GM12878 (cell line): ENCODE measurements at regions not wholly inside any gene's neighbourhood (a gene's known extent, or its start where the extent isn't known, plus 50 kb on each side); places are given as distances from the start of the nearest gene placed in this dataset.

Experiments used
- ATAC-seq: fragments of 200-7000 bp; cut with Tn5 transposase; 3 replicates; pipeline ENCODE4 v1.9.1; 2020; ENCODE audit warnings: mild to moderate bottlenecking, moderate library complexity
- BruUV-seq: library from RNA; stranded (reverse); fragments of 400-500 nt; replicated peaks from 2 replicates; lab custom pipeline; 2021; lab: Mats Ljungman, UMichigan
- CTCF ChIA-PET: fragments of 300-600 bp; sonication (Branson Sonifier 250); formaldehyde crosslinking; extraction: SDS; loops from one replicate; lab custom pipeline; 2021; ENCODE audit warnings: inconsistent platforms; lab: Yijun Ruan, JAX
- POLR2A ChIA-PET: fragments of 350-600 bp; formaldehyde crosslinking; extraction: SDS; loops from one replicate; lab custom pipeline; 2021; ENCODE audit warnings: inconsistent platforms; lab: Charles Lee
- RAD21 ChIA-PET: fragments of 300-600 bp; sonication (Branson Sonifier 250); formaldehyde crosslinking; loops from one replicate; lab custom pipeline; 2023; ENCODE audit warnings: antibody characterized with exemption; ENCODE audit not compliant: unreplicated experiment; lab: Charles Lee
- SMC1A ChIA-PET: fragments of 300-600 bp; sonication (Branson Sonifier 250); formaldehyde crosslinking; loops from one replicate; lab custom pipeline; 2023; ENCODE audit not compliant: unreplicated experiment, uncharacterized antibody; lab: Charles Lee
- DNase-seq: peaks from one replicate; pipeline ENCODE4 v3.0.0-alpha.2; 2011; ENCODE audit warnings: low read depth, low spot score
- FAIRE-seq: peaks from 3 replicates; lab custom pipeline; 2011; peaks lifted over from hg19 to GRCh38; lab: Jason Lieb, UNC
- H2AFZ ChIP-seq: 2 replicates; pipeline ENCODE4 v1.6.0; 2011; ENCODE audit warnings: low read depth, low read length, control low read depth; ENCODE audit not compliant: control insufficient read depth
- H3K27ac ChIP-seq: 2 replicates; pipeline ENCODE4 v1.5.1; 2011; ENCODE audit warnings: control low read depth; ENCODE audit not compliant: control insufficient read depth, insufficient read depth
- H3K27me3 ChIP-seq, 2 experiments: replicated peaks in 1 of 2; 2 replicates each; pipeline versions ENCODE4 v1.6.0 to v1.6.1; 2011; ENCODE audit warnings: low read length in 1 of 2; ENCODE audit not compliant: control insufficient read depth in 2 of 2, insufficient read depth in 2 of 2
- H3K36me3 ChIP-seq, 2 experiments: 2 replicates each; pipeline ENCODE4 v1.5.1; 2011; ENCODE audit warnings: low read length in 1 of 2; ENCODE audit not compliant: control insufficient read depth in 2 of 2, insufficient read depth in 2 of 2
- H3K4me1 ChIP-seq: 2 replicates; pipeline ENCODE4 v1.6.1; 2011; ENCODE audit warnings: mild to moderate bottlenecking, low read length, moderate library complexity, mixed read lengths; ENCODE audit not compliant: control insufficient read depth, insufficient read depth
- H3K4me2 ChIP-seq: 2 replicates; pipeline ENCODE4 v1.6.0; 2011; ENCODE audit warnings: control low read depth; ENCODE audit not compliant: control insufficient read depth, insufficient read depth
- H3K4me3 ChIP-seq: fragments of 200-600 bp; sonication (generic); 2 replicates; pipeline ENCODE4 v1.5.1; 2016
- H3K79me2 ChIP-seq: 2 replicates; pipeline ENCODE4 v1.6.0; 2011; ENCODE audit warnings: low read length; ENCODE audit not compliant: control insufficient read depth, insufficient read depth
- H3K9ac ChIP-seq: 2 replicates; pipeline ENCODE4 v1.8.0; 2011; ENCODE audit warnings: low read length, control low read depth, mixed read lengths; ENCODE audit not compliant: control insufficient read depth, insufficient read depth
- H3K9me3 ChIP-seq: replicated peaks from 3 replicates; pipeline ENCODE4 v1.5.1; 2011; ENCODE audit warnings: mild to moderate bottlenecking, low read length; ENCODE audit not compliant: control insufficient read depth, insufficient read depth
- H4K20me1 ChIP-seq: 2 replicates; pipeline ENCODE4 v1.6.0; 2011; ENCODE audit not compliant: control insufficient read depth, insufficient read depth
- HDGF ChIP-seq: fragments of 450-650 bp; IDR thresholded peaks from 2 replicates; pipeline ENCODE4 v1.6.1; 2016; ENCODE audit warnings: antibody characterized with exemption
- LARP7 ChIP-seq: fragments of 450-650 bp; IDR thresholded peaks from 2 replicates; pipeline ENCODE4 v1.6.1; 2017; ENCODE audit warnings: mild to moderate bottlenecking
- MEF2A ChIP-seq: IDR thresholded peaks from 2 replicates; pipeline ENCODE4 v1.6.1; 2011; ENCODE audit warnings: low read depth, mild to moderate bottlenecking, low read length, moderate library complexity; ENCODE audit not compliant: insufficient read depth
- NBN ChIP-seq: fragments of 450-650 bp; IDR thresholded peaks from 2 replicates; pipeline ENCODE4 v1.6.1; 2016
- NKRF ChIP-seq: fragments of 450-650 bp; conservative IDR thresholded peaks from 2 replicates; pipeline ENCODE4 v1.6.1; 2017; ENCODE audit warnings: mild to moderate bottlenecking, moderate library complexity
- NR2C1 ChIP-seq: fragments of 450-650 bp; IDR thresholded peaks from 2 replicates; pipeline ENCODE4 v1.6.1; 2017; ENCODE audit warnings: antibody characterized with exemption, mild to moderate bottlenecking, moderate library complexity
- POU2F2 ChIP-seq: IDR thresholded peaks from 3 replicates; pipeline ENCODE4 v1.6.1; 2011; ENCODE audit warnings: low read depth, mild to moderate bottlenecking, low read length, borderline replicate concordance
- SMAD5 ChIP-seq: IDR thresholded peaks from 2 replicates; pipeline ENCODE4 v1.6.1; 2016; ENCODE audit warnings: antibody characterized with exemption, low read depth
- SPI1 ChIP-seq: IDR thresholded peaks from 2 replicates; pipeline ENCODE4 v1.6.1; 2011; ENCODE audit warnings: low read depth, mild to moderate bottlenecking, low read length, moderate library complexity, borderline replicate concordance; ENCODE audit not compliant: insufficient read depth
- TCF12 ChIP-seq: IDR thresholded peaks from 2 replicates; pipeline ENCODE4 v1.6.1; 2011; ENCODE audit warnings: low read depth, mild to moderate bottlenecking, low read length
- ZBED1 ChIP-seq: IDR thresholded peaks from 2 replicates; pipeline ENCODE4 v1.6.1; 2016; ENCODE audit warnings: borderline replicate concordance
- WGBS: methylation state at CpG from one replicate; pipeline ENCODE4 v1.1.6; 2016; ENCODE audit warnings: low lambda C conversion rate; ENCODE audit not compliant: insufficient replicate concordance, insufficient coverage; ENCODE audit errors: missing lambda C conversion rate; 5-methylcytosine and 5-hydroxymethylcytosine counted together
- in situ Hi-C: fragments of 300-500 bp; cut with MboI; formaldehyde crosslinking; loops from 9 replicates; pipeline ENCODE4 v1.14.3; 2018; ENCODE audit warnings: mixed read lengths
- intact Hi-C: fragments of 100-400 bp; cut with micrococcal nuclease; formaldehyde crosslinking; loops from one replicate; pipeline ENCODE4 v1.14.2; 2022; ENCODE audit not compliant: unreplicated experiment
- TF ChIP-seq, protein P1 (sequence below): IDR thresholded peaks from 2 replicates; pipeline ENCODE4 v1.6.1; 2011; ENCODE audit warnings: low read depth, low read length, improper control_type of control experiment, borderline replicate concordance

DNA sequence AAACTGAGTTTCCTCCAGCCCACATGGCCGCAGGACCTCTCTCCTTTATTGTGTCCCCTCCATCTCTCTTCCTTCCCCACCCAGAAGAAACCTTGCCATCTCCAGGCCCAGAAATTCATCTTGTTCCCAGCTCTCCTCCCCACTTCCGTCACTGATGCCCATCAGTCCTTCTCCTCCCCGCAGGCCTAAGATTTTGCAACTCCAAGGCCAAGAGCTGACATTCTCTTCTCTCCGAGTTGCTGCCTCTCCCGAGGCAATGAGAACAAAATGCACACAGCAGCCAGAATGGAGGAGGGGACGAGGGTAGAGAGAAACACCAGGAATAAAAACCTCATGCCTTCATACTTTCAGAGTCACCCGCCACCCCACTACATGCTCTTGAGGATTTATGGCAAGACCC, 526.5 kb upstream of the PROK2 start:
- RAD21 ChIA-PET: interaction anchor here (0.9 to 1.6 kb wide), 3 partner anchors 147 to 509 kb away, joined by 3 read pairs; no protein-coding TSS in a partner anchor
- in situ Hi-C loops: no loop called here

GRCh38 chr3:72310419-72311380, 525.8 kb upstream of the PROK2 start:
- Histone ChIP-seq H2AFZ (peak overlapping the region; percentile 61), H3K9me3 (no peaks in the 10 kb centered on the region; the same call in 1 of the 3 replicates), H3K9ac (0 out of 2 replicates have a peak overlapping the region, but pooled peaks have one; percentile 1), H3K4me2 (peak overlapping the region; percentile 61), H3K27me3 (no peaks in the 10 kb centered on the region), H3K27ac (no peak overlapping the region), H3K79me2 (no peaks in the 10 kb centered on the region), H4K20me1 (no peaks in the 10 kb centered on the region; the same call in 1 of the 2 replicates), H3K4me1 (peaks cover 19% of the 10 kb centered on the region), H3K4me3 (no peak overlapping the region), H3K36me3 (no peaks in the 10 kb centered on the region)
- DNase-seq: peak; percentile 84
- in situ Hi-C loops: no loop called here
- ChIA-PET POLR2A (interaction anchor here (1.3 kb wide), 1 partner anchor 208 kb away, joined by 3 read pairs; no protein-coding TSS in a partner anchor), CTCF (interaction anchor here (0.9 kb wide), 1 partner anchor 119 kb away, joined by 3 read pairs; no protein-coding TSS in a partner anchor), RAD21 (interaction anchor here (0.8 to 1.7 kb wide), 6 partner anchors 15 to 512 kb away, joined by 3 to 6 read pairs (median 3); no protein-coding TSS in a partner anchor), SMC1A (interaction anchor here (0.9 to 4.6 kb wide), 7 partner anchors 8 to 512 kb away, joined by 3 to 26 read pairs (median 3); no protein-coding TSS in a partner anchor)
- BruUV-seq: no TSS peak
- 16% methylated on average over 20 of the region's 20 CpGs for WGBS
- FAIRE-seq: peak; percentile 86
- peak; percentile 96 for ATAC-seq
- intact Hi-C loops: loop anchor here (1.0 kb wide), 1 partner anchor 146 kb away; no protein-coding TSS in a partner anchor
- peak; percentile 75 for TF ChIP-seq MEF2A
- TF ChIP-seq NBN: no peak
- TF ChIP-seq POU2F2: 0 out of 3 replicates have a peak, but pooled peaks have one; percentile 60
- TF ChIP-seq SPI1: no peak
- TF ChIP-seq SMAD5: no peak
- TF ChIP-seq, protein P1, sequence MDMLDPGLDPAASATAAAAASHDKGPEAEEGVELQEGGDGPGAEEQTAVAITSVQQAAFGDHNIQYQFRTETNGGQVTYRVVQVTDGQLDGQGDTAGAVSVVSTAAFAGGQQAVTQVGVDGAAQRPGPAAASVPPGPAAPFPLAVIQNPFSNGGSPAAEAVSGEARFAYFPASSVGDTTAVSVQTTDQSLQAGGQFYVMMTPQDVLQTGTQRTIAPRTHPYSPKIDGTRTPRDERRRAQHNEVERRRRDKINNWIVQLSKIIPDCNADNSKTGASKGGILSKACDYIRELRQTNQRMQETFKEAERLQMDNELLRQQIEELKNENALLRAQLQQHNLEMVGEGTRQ: no peak
- TF ChIP-seq ZBED1: no peak
- no peak for TF ChIP-seq NKRF
- TF ChIP-seq LARP7: no peak

More for the DNA sequence above, 526.5 kb upstream of the PROK2 start:
- Histone ChIP-seq H3K36me3 (no peaks in the 10 kb centered on the region), H3K4me1 (peaks cover 19% of the 10 kb centered on the region), H3K27me3 (no peaks in the 10 kb centered on the region), H3K4me3 (no peak overlapping the region), H4K20me1 (no peaks in the 10 kb centered on the region; the same call in 1 of the 2 replicates), H2AFZ (no peak overlapping the region), H3K79me2 (no peaks in the 10 kb centered on the region), H3K4me2 (no peak overlapping the region), H3K9me3 (no peaks in the 10 kb centered on the region; the same call in 1 of the 3 replicates), H3K27ac (no peak overlapping the region), H3K9ac (no peak overlapping the region)
- no peak for ATAC-seq
- ChIA-PET POLR2A (no interaction called here), SMC1A (interaction anchor here (1.1 to 4.6 kb wide), 4 partner anchors 9 to 210 kb away, joined by 3 to 26 read pairs (median 4); no protein-coding TSS in a partner anchor), CTCF (no interaction called here)
- TF ChIP-seq TCF12 (no peak), HDGF (no peak), NR2C1 (no peak)
- intact Hi-C loops: no loop called here
- FAIRE-seq: no peak
- WGBS: 78% methylated on average over 7 of the region's 7 CpGs
- BruUV-seq: no TSS peak
- DNase-seq: no peak
